GM23248 (cell line): ENCODE measurements at regions not wholly inside any gene's neighbourhood (a gene's known extent, or its start where the extent isn't known, plus 50 kb on each side); places are given as distances from the start of the nearest gene placed in this dataset.

ENCODE experiments used
- EZH2 ChIP-seq: fragments of 200-600 bp; sonication (generic); IDR thresholded peaks from 2 replicates; pipeline ENCODE4 v1.6.1; 2018; ENCODE audit warnings: antibody characterized with exemption, mild to moderate bottlenecking; ENCODE audit not compliant: insufficient read depth, poor library complexity, severe bottlenecking
- EZH2phosphoT487 ChIP-seq: fragments of 200-600 bp; sonication (generic); IDR thresholded peaks from 2 replicates; pipeline ENCODE4 v1.6.1; 2018; ENCODE audit warnings: antibody characterized with exemption, moderate library complexity, mild to moderate bottlenecking, low read depth; ENCODE audit not compliant: insufficient read depth

DNA sequence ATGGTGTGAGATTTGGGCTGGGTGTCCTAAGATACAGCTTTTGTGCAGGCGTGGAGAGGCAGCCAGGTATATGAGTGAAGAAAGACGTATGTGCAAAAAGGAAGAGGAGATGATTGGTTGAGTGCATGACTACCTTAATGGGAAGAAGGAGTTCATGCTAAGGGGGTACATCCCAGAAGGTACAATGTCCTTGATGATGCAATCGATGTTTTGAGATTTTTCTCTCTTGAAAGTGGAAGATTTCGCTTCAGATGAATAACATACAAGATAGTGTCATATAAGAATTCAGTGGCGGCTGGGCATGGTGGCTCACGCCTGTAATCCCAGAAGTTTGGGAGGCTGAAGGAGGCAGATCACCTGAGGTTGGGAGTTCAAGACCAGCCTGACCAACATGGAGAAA, 357.1 kb downstream of the KLF12 start:
- TF ChIP-seq EZH2phosphoT487 = no peak
- TF ChIP-seq EZH2 = no peak
